ENCODE measurements at regions not wholly inside any gene's neighbourhood (a gene's known extent, or its start where the extent isn't known, plus 50 kb on each side); places are given as distances from the start of the nearest gene placed in this dataset.

- H3K27ac ChIP-seq (ENCODE audit: insufficient read depth, low read length): no peak overlapping the region
- H3K4me1 ChIP-seq (ENCODE audit: control insufficient read depth, insufficient read depth, low read length): no peaks in the 10 kb centered on the region
- H3K9me1 ChIP-seq (ENCODE audit: insufficient read depth, low read length): no peaks in the 10 kb centered on the region
- no peak overlapping the region for H2BK120ac ChIP-seq (ENCODE audit: low read depth, low read length)
- in situ Hi-C loops (cut with MboI; ENCODE audit: low sequenced_read_pairs) (no loop called here), intact Hi-C loops (cut with micrococcal nuclease) (no loop called here), dilution Hi-C loops (cut with HindIII; ENCODE audit: low sequenced_read_pairs, unreplicated experiment) (no loop called here)
- ATAC-seq (ENCODE audit: low read depth) (no peak), DNase-seq (no peak)
- POLR2A ChIA-PET (ENCODE audit: unreplicated experiment): no interaction called here
- H3K9ac ChIP-seq (ENCODE audit: low read depth, low read length): no peak overlapping the region
- H4K8ac ChIP-seq (ENCODE audit: low read depth in 2 of 2, low read length in 2 of 2): no peak overlapping the region
- H3K27me3 ChIP-seq (ENCODE audit: control insufficient read depth, insufficient read depth, low read length): no peaks in the 10 kb centered on the region
- no peak overlapping the region for H4K91ac ChIP-seq (ENCODE audit: insufficient read depth, low read depth, low read length)
- CTCF ChIA-PET: no interaction called here
- no peak overlapping the region for H3K4me2 ChIP-seq (ENCODE audit: low read depth, low read length)
- TF ChIP-seq CHD1 (IDR thresholded peaks at IDR 0.05; ENCODE audit: low read depth, low read length) (no peak), BHLHE40 (IDR thresholded peaks at IDR 0.05; ENCODE audit: low read depth, low read length) (no peak), NFE2L2 (IDR thresholded peaks at IDR 0.05; ENCODE audit: low read depth, low read length) (no peak), CTCF (conservative IDR thresholded peaks at IDR 0.05; ENCODE audit: low read depth, low read length) (no peak), USF2 (IDR thresholded peaks at IDR 0.05; ENCODE audit: low read depth, low read length) (no peak), ELK1 (IDR thresholded peaks at IDR 0.05; ENCODE audit: borderline replicate concordance, low read depth, low read length) (no peak), MAFK (IDR thresholded peaks at IDR 0.05; ENCODE audit: low read depth, low read length) (no peak), POLR2A (IDR thresholded peaks at IDR 0.05; ENCODE audit: low read depth, low read length) (no peak), MAZ (IDR thresholded peaks at IDR 0.05; ENCODE audit: borderline replicate concordance, low read depth, low read length) (no peak), MXI1 (IDR thresholded peaks at IDR 0.05; ENCODE audit: borderline replicate concordance, low read depth, low read length) (no peak)
- H2AFZ ChIP-seq (replicated peaks; ENCODE audit: low read length, poor library complexity): no peak overlapping the region
- no peak overlapping the region for H2BK15ac ChIP-seq (ENCODE audit: low read depth, low read length)
- H3K56ac ChIP-seq (ENCODE audit: extremely low read depth, insufficient read depth, low read length): no peak overlapping the region
- no TSS peak for BruUV-seq (replicated peaks)
- 75% methylated on average over 2 of the region's 3 CpGs; no CpG with 5 or more reads in 1 of the 2 experiments for WGBS, 2 experiments (ENCODE audit: extremely low coverage in 2 of 2, insufficient read length in 1 of 2)
- no peak overlapping the region for H4K5ac ChIP-seq (ENCODE audit: low read depth, low read length)
- no peak overlapping the region for H3K23ac ChIP-seq (ENCODE audit: low read depth, low read length)
- H3K79me1 ChIP-seq (ENCODE audit: low read depth in 1 of 2, low read length in 2 of 2): no peaks in the 10 kb centered on the region
- no peaks in the 10 kb centered on the region for H3K36me3 ChIP-seq (ENCODE audit: control insufficient read depth, insufficient read depth, low read length)
- no peak overlapping the region for H2BK20ac ChIP-seq (ENCODE audit: low read depth, low read length)
- H3K4me3 ChIP-seq (ENCODE audit: insufficient read depth, low read depth, low read length): no peak overlapping the region
- H3K4ac ChIP-seq (ENCODE audit: low read depth, low read length): no peak overlapping the region
- H2AK5ac ChIP-seq (ENCODE audit: low read depth, low read length): no peak overlapping the region
- H2AK9ac ChIP-seq (replicated peaks; ENCODE audit: low read depth, low read length, poor library complexity): no peak overlapping the region
- H3K14ac ChIP-seq (replicated peaks; ENCODE audit: low read depth, low read length): no peak overlapping the region
- no peaks in the 10 kb centered on the region for H4K20me1 ChIP-seq (ENCODE audit: insufficient read depth, low read length)
- H2BK5ac ChIP-seq (ENCODE audit: low read depth, low read length, poor library complexity, severe bottlenecking): no peak overlapping the region
- H3K18ac ChIP-seq (ENCODE audit: low read depth, low read length): no peak overlapping the region
- peaks cover 72% of the 10 kb centered on the region for H3K9me3 ChIP-seq (ENCODE audit: control insufficient read depth, insufficient read depth, low read length)
These were observed 105.1 kb upstream of the ACTRT2 start for GRCh38 chr1:2916153-2916552.

Measured in IMR-90 (cell line).